ENCODE measurements at regions not wholly inside any gene's neighbourhood (a gene's known extent, or its start where the extent isn't known, plus 50 kb on each side); places are given as distances from the start of the nearest gene placed in this dataset.
A peak's percentile ranks its signal among the peaks of the same experiment; 100 is the strongest.

GRCh38 chr13:58619396-58620113 is 988.0 kb downstream of the PCDH17 start:
- POLR2A ChIA-PET, result no interaction called here
- peaks cover 2% of the 10 kb centered on the region; the same call in 1 of the 2 replicates for H3K9me3 Mint-ChIP-seq
- ATAC-seq (peak; percentile 50; the same call in 1 of the 2 replicates), DNase-seq (ENCODE audit: low spot score) (no peak)
- H3K27me3 Mint-ChIP-seq (ENCODE audit: low read depth), result no peaks in the 10 kb centered on the region
- no peak overlapping the region for H3K4me3 Mint-ChIP-seq
- CTCF ChIA-PET, result interaction anchor here (0.5 kb wide), 1 partner anchor 12 kb away, joined by 3 read pairs; no protein-coding TSS in a partner anchor
- TF ChIP-seq CBFB (CRISPR knock-in tag; IDR thresholded peaks at IDR 0.05; ENCODE audit: low read depth) (no peak), SOX15 (CRISPR knock-in tag; IDR thresholded peaks at IDR 0.05) (no peak), ATF6 (CRISPR knock-in tag; IDR thresholded peaks at IDR 0.05) (no peak), TCF7 (CRISPR knock-in tag; IDR thresholded peaks at IDR 0.05; ENCODE audit: low read depth) (no peak), HMGXB4 (CRISPR knock-in tag; IDR thresholded peaks at IDR 0.05) (no peak), E2F1 (CRISPR knock-in tag; IDR thresholded peaks at IDR 0.05) (no peak), TEAD4 (CRISPR knock-in tag; IDR thresholded peaks at IDR 0.05) (no peak), ZNF532 (CRISPR knock-in tag; IDR thresholded peaks at IDR 0.05; ENCODE audit: borderline replicate concordance) (no peak), GABPB1 (CRISPR knock-in tag; IDR thresholded peaks at IDR 0.05) (no peak), USF1 (CRISPR knock-in tag; IDR thresholded peaks at IDR 0.05) (no peak)
- peaks cover 31% of the 10 kb centered on the region for H3K4me1 Mint-ChIP-seq
- no peak overlapping the region; the same call in 1 of the 2 replicates for H3K27ac Mint-ChIP-seq
- no peaks in the 10 kb centered on the region for H3K36me3 Mint-ChIP-seq

GRCh38 chr13:58620176-58620575 is 988.6 kb downstream of the PCDH17 start:
- Mint-ChIP-seq H3K27me3 (ENCODE audit: low read depth) (no peaks in the 10 kb centered on the region), H3K36me3 (no peaks in the 10 kb centered on the region), H3K4me1 (peaks cover 31% of the 10 kb centered on the region), H3K9me3 (no peaks in the 10 kb centered on the region; the same call in 1 of the 2 replicates), H3K27ac (peak overlapping the region; percentile 15; the same call in 1 of the 2 replicates), H3K4me3 (no peak overlapping the region)
- POLR2A ChIA-PET, result no interaction called here
- CTCF ChIA-PET, result no interaction called here
- TF ChIP-seq ATF3 (CRISPR knock-in tag; conservative IDR thresholded peaks at IDR 0.05) (no peak), CBFB (CRISPR knock-in tag; IDR thresholded peaks at IDR 0.05; ENCODE audit: low read depth) (no peak), USF1 (CRISPR knock-in tag; IDR thresholded peaks at IDR 0.05) (no peak), ZNF121 (CRISPR knock-in tag; IDR thresholded peaks at IDR 0.05) (no peak), ZSCAN18 (CRISPR knock-in tag; IDR thresholded peaks at IDR 0.05) (no peak), TP53 (CRISPR knock-in tag; IDR thresholded peaks at IDR 0.05) (no peak), ZNF532 (CRISPR knock-in tag; IDR thresholded peaks at IDR 0.05; ENCODE audit: borderline replicate concordance) (no peak), GRHL2 (CRISPR knock-in tag; IDR thresholded peaks at IDR 0.05; ENCODE audit: insufficient replicate concordance, severe bottlenecking) (no peak)
- no peak for DNase-seq (ENCODE audit: low spot score)
- ATAC-seq, result peak; percentile 86

Data from WTC11 (cell line).